Heart left ventricle (tissue), 13 donors: ENCODE measurements at regions not wholly inside any gene's neighbourhood (a gene's known extent, or its start where the extent isn't known, plus 50 kb on each side); places are given as distances from the start of the nearest gene placed in this dataset.

Source experiments
- CTCF ChIP-seq, 12 donors: fragments of 200-600 bp; sonication (generic) in 4 of 12; IDR thresholded peaks; one replicate each; pipeline versions ENCODE4 v1.5.0 to v1.8.0; 2018 to 2022; ENCODE audit warnings: antibody characterized with exemption in 12 of 12, mild to moderate bottlenecking in 5 of 12
- POLR2A ChIP-seq, 2 donors: fragments of 450-650 bp; IDR thresholded peaks; one replicate each; pipeline ENCODE4 v1.6.1; 2017; ENCODE audit warnings: antibody characterized with exemption in 2 of 2, mild to moderate bottlenecking in 2 of 2, moderate library complexity in 2 of 2
- donor health status: ischemic (EF 13 %, LVEDD 7.1; RV severe dilation, severe dysfunction).
- donor health status: DM: no; HTN: yes; CAD: no.
- donor health status: DM: no; HTN: no; CAD: no.
- donor health status: ischemic (EF 25% LVEDD 6.9; RV normal size, moderate dysfunction).
- donor health status: ischemic (EF 25% LVEDD 5.7; RV mildly dilated, moderate dysfunction).
- donor health status: ischemic (EF 35%, LVEDD 5.7; RV mildly dilated, moderate dysfunction).
- donor health status: nonischemic (EF 11% LVEDD 7.7; RV severe dilation, severe dysfunction).
- donor health status: DM: yes; HTN: yes; CAD: no.
- donor health status: PGD.
- donor health status: ischemic (EF 29% LVEDD 5.4; RV normal size, mild dysfunction).
- donor health status: nonischemic (EF 23%, LVEDD 6.1; RV moderate dilation, normal function).

GRCh38 chr6:167235421-167236238 is 55.5 kb upstream of the UNC93A start:
- no peak for TF ChIP-seq CTCF (IDR thresholded peaks at IDR 0.05)
- no peak for TF ChIP-seq POLR2A (IDR thresholded peaks at IDR 0.05)
